IMR-90 (cell line): ENCODE measurements at regions not wholly inside any gene's neighbourhood (a gene's known extent, or its start where the extent isn't known, plus 50 kb on each side); places are given as distances from the start of the nearest gene placed in this dataset.

ENCODE experiments used
- BHLHE40 ChIP-seq: fragments of 150-350 bp; IDR thresholded peaks from 2 replicates; pipeline ENCODE4 v1.6.1; 2016; ENCODE audit warnings: mild to moderate bottlenecking, low read depth, low read length
- CTCF ChIP-seq: conservative IDR thresholded peaks from 2 replicates; pipeline ENCODE4 v1.5.1; 2012; ENCODE audit warnings: mild to moderate bottlenecking, low read depth, low read length, improper control_type of control experiment
- FOS ChIP-seq: fragments of 150-350 bp; IDR thresholded peaks from 2 replicates; pipeline ENCODE4 v1.6.1; 2016; ENCODE audit warnings: low read depth, low read length
- MAFK ChIP-seq: IDR thresholded peaks from 2 replicates; pipeline ENCODE4 v1.6.1; 2012; ENCODE audit warnings: low read depth, low read length, improper control_type of control experiment
- POLR2A ChIP-seq: IDR thresholded peaks from 2 replicates; pipeline ENCODE4 v1.6.1; 2012; ENCODE audit warnings: mild to moderate bottlenecking, low read depth, low read length
- RFX5 ChIP-seq: IDR thresholded peaks from 2 replicates; pipeline ENCODE4 v1.8.0; 2012; ENCODE audit warnings: low read depth, mild to moderate bottlenecking, low read length, moderate library complexity
- USF2 ChIP-seq: fragments of 150-350 bp; IDR thresholded peaks from 2 replicates; pipeline ENCODE4 v1.6.1; 2017; ENCODE audit warnings: mild to moderate bottlenecking, antibody characterized with exemption, low read length, low read depth

GRCh38 chr2:107428781-107429180 lies 397.9 kb upstream of the RGPD4 start:
- TF ChIP-seq POLR2A: no peak
- no peak for TF ChIP-seq CTCF
- TF ChIP-seq RFX5: no peak
- TF ChIP-seq MAFK: no peak
- no peak for TF ChIP-seq FOS
- no peak for TF ChIP-seq BHLHE40
- no peak for TF ChIP-seq USF2
